ENCODE measurements at regions not wholly inside any gene's neighbourhood (a gene's known extent, or its start where the extent isn't known, plus 50 kb on each side); places are given as distances from the start of the nearest gene placed in this dataset.

DNA sequence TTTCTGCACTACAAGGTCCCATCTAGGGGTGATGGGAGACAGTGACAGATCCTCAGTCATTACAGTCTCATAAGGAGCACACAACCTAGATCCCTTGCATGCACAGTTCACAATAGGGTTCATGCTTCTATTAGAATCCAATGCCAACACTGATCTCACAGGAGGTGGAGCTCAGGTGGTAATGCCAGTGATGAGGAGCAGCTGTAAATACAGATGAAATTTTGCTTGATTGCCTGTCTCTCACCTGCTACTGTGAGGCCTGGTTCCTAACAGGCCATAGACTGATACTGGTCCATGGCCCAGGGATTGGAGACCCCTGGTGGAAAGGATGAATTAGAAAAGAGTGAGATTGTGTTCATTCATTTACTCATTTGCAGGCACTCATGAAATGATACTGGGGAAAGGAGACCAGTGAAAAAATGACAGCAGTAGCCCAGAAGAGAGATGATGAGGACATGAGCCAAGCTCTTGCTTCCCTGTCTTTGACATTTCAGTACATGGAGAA lies 251.6 kb upstream of the DUSP10 start:
- Histone ChIP-seq H3K27me3 (replicated peaks in 1 of 4; ENCODE audit: control insufficient read depth in 3 of 4, extremely low read depth in 1 of 4, insufficient read depth in 3 of 4, low read length in 3 of 4) (no peaks in the 10 kb centered on the region), H2BK15ac (ENCODE audit: low read length) (no peak overlapping the region), H2BK12ac (ENCODE audit: low read depth, low read length) (no peak overlapping the region), H3K23ac (ENCODE audit: insufficient read length) (no peak overlapping the region), H4K5ac (ENCODE audit: insufficient read length, low read depth, low read length) (no peak overlapping the region), H3K9ac (replicated peaks in 1 of 4; ENCODE audit: extremely low read depth in 1 of 4, low read depth in 3 of 4, low read length in 3 of 4) (no peak overlapping the region), H2BK120ac (replicated peaks; ENCODE audit: low read depth, low read length) (no peak overlapping the region), H3K18ac (ENCODE audit: extremely low read depth, low read length) (no peak overlapping the region), H4K20me1 (replicated peaks in 1 of 2; ENCODE audit: control insufficient read depth in 1 of 2, insufficient read depth in 2 of 2, low read length in 2 of 2) (no peaks in the 10 kb centered on the region), H3K27ac (ENCODE audit: low read depth, low read length) (no peak overlapping the region), H3K36me3 (ENCODE audit: control insufficient read depth in 2 of 4, insufficient read depth in 4 of 4, low read length in 3 of 4) (no peaks in the 10 kb centered on the region), H3K4me3 (ENCODE audit: extremely low read depth in 1 of 4, insufficient read depth in 2 of 4, low read depth in 3 of 4, low read length in 4 of 4) (no peak overlapping the region), H4K91ac (replicated peaks; ENCODE audit: insufficient read length, low read length) (no peak overlapping the region), H2AFZ (ENCODE audit: low read length) (no peak overlapping the region), H4K8ac (ENCODE audit: extremely low read depth, insufficient read depth, low read length) (no peak overlapping the region), H3K9me3 (ENCODE audit: insufficient read depth in 2 of 2, low read depth in 1 of 2, low read length in 1 of 2) (no peaks in the 10 kb centered on the region), H2AK5ac (ENCODE audit: low read depth, low read length) (no peak overlapping the region), H3K79me1 (ENCODE audit: low read depth, low read length) (no peaks in the 10 kb centered on the region), H2BK5ac (ENCODE audit: low read depth, low read length) (no peak overlapping the region), H3K4me2 (ENCODE audit: insufficient read depth in 1 of 2, low read depth in 2 of 2, low read length in 2 of 2) (no peak overlapping the region), H2BK20ac (ENCODE audit: low read length) (no peak overlapping the region), H3K4me1 (replicated peaks in 1 of 4; ENCODE audit: control insufficient read depth in 3 of 4, insufficient read depth in 4 of 4, low read length in 3 of 4) (no peaks in the 10 kb centered on the region; a peak in 1 of 7 replicates), H3K56ac (replicated peaks; ENCODE audit: insufficient read length, low read depth, low read length) (no peak overlapping the region), H3K23me2 (ENCODE audit: low read depth, low read length) (no peaks in the 10 kb centered on the region), H3K14ac (ENCODE audit: insufficient read length) (no peak overlapping the region), H3K79me2 (ENCODE audit: control insufficient read depth in 1 of 2, insufficient read depth in 2 of 2, low read length in 2 of 2) (no peaks in the 10 kb centered on the region), H3K4ac (replicated peaks; ENCODE audit: insufficient read length, low read depth, low read length) (no peak overlapping the region)
- ChIA-PET POLR2A (ENCODE audit: partially characterized antibody) (no interaction called here), CTCF (ENCODE audit: partially characterized antibody) (interaction anchor here (0.9 to 2.8 kb wide), 7 partner anchors 9 to 516 kb away, joined by 3 to 8 read pairs (median 4); no protein-coding TSS in a partner anchor)
- FAIRE-seq = no peak
- TF ChIP-seq CTCF (IDR thresholded peaks at IDR 0.05; ENCODE audit: control extremely low read depth in 1 of 3, insufficient read depth in 1 of 3, low read depth in 1 of 3, low read length in 3 of 3) (peak in 2 of 3 experiments; percentile 23 to 32; a peak in 2 of 4 replicates), CHD2 (IDR thresholded peaks at IDR 0.05; ENCODE audit: low read length) (no peak), EP300 (IDR thresholded peaks at IDR 0.05; ENCODE audit: borderline replicate concordance in 1 of 2, low read depth in 2 of 2, low read length in 2 of 2) (no peak), RAD21 (IDR thresholded peaks at IDR 0.05 in 1 of 2, conservative IDR thresholded peaks at IDR 0.05 in 1 of 2; ENCODE audit: low read depth in 2 of 2, low read length in 2 of 2) (peak; percentile 33 to 54), BCL11A (IDR thresholded peaks at IDR 0.05; ENCODE audit: low read depth in 2 of 2, low read length in 2 of 2) (no peak)
- DNase-seq (ENCODE audit: low read depth in 1 of 2, low spot score in 2 of 2) = no peak

Measured in H1 (cell line).